GM12872 (cell line): ENCODE measurements at regions not wholly inside any gene's neighbourhood (a gene's known extent, or its start where the extent isn't known, plus 50 kb on each side); places are given as distances from the start of the nearest gene placed in this dataset.

Source experiments
- CTCF ChIP-seq: IDR thresholded peaks from 3 replicates; pipeline ENCODE4 v1.5.1; 2011; ENCODE audit warnings: low read depth, mild to moderate bottlenecking, low read length, moderate library complexity; ENCODE audit not compliant: insufficient read depth

GRCh38 chr11:113574171-113574570, 99.0 kb upstream of the DRD2 start:
- TF ChIP-seq CTCF: no peak

DNA sequence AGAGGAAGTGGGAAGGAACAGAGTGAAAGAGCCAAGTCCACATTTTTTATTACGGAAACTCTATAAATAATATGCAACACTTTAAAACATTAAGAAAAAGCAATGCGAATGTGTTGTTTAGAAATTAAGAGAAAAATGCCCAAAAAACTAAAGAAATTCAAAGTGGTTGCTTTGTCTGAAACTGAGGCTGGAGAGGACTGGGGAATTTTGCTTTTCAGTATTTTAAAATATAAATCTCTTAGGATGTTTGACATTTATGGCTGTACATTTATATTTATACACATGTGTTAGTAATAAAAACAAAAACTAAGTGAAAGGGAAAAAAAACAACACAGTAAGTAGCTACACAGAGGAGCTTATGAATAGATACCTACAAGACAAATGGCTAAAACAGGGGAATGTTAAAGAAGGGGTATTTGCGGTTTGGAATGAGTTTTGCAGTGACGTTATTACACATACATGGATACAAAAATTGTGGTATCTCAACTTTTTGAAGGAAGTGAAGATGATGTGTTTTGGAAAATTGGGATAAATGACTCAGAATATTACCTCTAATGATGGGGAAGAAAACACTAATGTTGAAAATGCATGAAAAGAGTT, 97.0 kb upstream of the DRD2 start:
- no peak for TF ChIP-seq CTCF

- no peak for TF ChIP-seq CTCF
These were observed 96.3 kb upstream of the DRD2 start for GRCh38 chr11:113571531-113571930.

GRCh38 chr11:113570906-113571305, 95.7 kb upstream of the DRD2 start:
- no peak for TF ChIP-seq CTCF

GRCh38 chr11:113569391-113569790, 94.2 kb upstream of the DRD2 start:
- no peak for TF ChIP-seq CTCF

DNA sequence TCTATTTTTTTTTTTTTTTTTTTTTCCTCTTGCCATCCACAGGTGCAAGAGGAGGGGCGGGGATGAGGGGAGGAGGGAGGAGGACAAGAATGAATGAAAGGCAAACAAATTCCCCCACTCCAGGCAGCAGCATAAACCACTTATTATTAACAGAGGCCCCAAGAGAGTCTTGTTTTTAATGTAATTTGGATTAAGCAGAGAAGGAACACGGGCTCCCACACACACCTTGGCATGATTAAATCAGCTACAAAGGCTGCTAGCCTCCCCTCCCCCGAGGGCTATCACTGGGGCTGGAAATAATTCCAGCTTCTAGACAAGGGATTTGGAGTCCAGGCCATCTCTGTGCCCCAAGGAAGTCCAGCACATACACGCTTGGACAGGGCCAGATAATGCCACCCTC, 93.4 kb upstream of the DRD2 start:
- TF ChIP-seq CTCF: no peak

DNA sequence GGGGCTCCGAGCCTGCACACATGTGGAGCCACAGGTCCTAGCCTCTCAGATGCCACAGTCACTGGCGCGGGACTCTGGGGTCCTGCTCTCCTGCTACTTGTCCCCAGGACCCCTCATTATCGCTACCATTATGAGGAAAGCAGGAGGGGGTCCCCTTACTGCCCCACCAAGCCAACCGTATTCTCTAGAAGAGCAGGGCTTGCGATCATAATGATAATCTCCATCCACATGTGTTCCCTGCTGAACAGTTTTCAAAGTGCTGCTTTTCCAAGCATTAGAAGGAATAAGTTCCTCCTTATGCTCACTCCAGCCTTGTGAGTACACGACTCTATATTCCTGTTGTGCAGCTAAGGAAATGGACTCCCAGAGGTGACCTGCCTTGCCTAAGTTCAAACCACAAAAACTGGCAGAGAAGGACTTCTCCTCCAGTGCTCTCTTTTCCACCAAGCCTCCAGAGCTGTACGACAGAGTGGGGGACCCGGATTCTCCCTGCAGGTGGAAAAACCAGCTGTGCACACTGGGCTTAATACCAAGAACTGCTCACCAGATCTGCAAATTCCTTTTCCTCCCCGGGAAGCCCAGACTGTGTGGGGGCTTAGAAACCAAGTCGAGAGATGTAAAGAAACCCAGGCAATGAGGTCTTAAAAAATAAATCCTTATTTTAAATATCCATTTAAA, 92.8 kb upstream of the DRD2 start:
- no peak for TF ChIP-seq CTCF

DNA sequence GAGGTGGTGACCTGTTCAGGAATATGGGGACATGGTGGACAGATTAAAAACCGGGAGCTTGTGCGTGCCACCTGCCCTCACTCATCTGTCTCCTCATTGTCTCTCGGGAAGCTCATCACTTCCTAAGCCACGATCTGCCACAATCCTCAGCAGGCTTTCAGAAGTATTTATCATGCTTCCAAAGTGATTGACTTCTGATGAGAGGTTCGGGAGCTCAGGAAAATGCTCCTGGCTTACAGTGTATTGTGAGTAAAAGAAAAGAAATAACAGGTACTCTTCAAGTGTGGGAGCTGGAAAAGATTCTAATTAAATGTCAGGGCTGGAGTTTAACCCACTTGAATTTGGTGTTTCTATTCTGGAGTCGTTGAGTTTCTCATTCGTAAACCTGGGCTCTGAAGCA, 91.9 kb upstream of the DRD2 start:
- TF ChIP-seq CTCF: no peak
